Spleen (tissue), 11 donors: ENCODE measurements at regions not wholly inside any gene's neighbourhood (a gene's known extent, or its start where the extent isn't known, plus 50 kb on each side); places are given as distances from the start of the nearest gene placed in this dataset.

Source experiments
- DNase-seq: peaks from one replicate; pipeline ENCODE4 v3.0.0-alpha.2; 2020
- H3K27ac ChIP-seq, 8 donors: fragments of 200-600 bp; sonication (generic) in 7 of 8; 1 replicate in 4 of 8; 2 replicates in 4 of 8; pipeline versions ENCODE4 v1.5.0 to v1.8.0; 2016 to 2021; ENCODE audit warnings: inconsistent platforms in 4 of 8, mild to moderate bottlenecking in 4 of 8, moderate library complexity in 1 of 8
- H3K27me3 ChIP-seq, 7 donors: fragments of 200-600 bp; sonication (generic) in 6 of 7; replicated peaks in 1 of 7; 1 replicate in 4 of 7; 2 replicates in 3 of 7; pipeline versions ENCODE4 v1.5.0 to v1.8.0; 2016 to 2021; ENCODE audit warnings: inconsistent platforms in 3 of 7, mild to moderate bottlenecking in 1 of 7
- H3K36me3 ChIP-seq, 6 donors: fragments of 200-600 bp; sonication (generic) in 5 of 6; 1 replicate in 4 of 6; 2 replicates in 2 of 6; pipeline versions ENCODE4 v1.5.0 to v1.8.0; 2016 to 2021; ENCODE audit warnings: inconsistent platforms in 2 of 6
- H3K4me1 ChIP-seq, 6 donors: fragments of 200-600 bp; sonication (generic) in 5 of 6; 1 replicate in 3 of 6; 2 replicates in 3 of 6; pipeline versions ENCODE4 v1.5.0 to v1.8.0; 2016 to 2021; ENCODE audit warnings: inconsistent platforms in 3 of 6
- H3K4me3 ChIP-seq, 8 donors: fragments of 200-600 bp; sonication (generic) in 7 of 8; 1 replicate in 4 of 8; 2 replicates in 4 of 8; pipeline versions ENCODE4 v1.5.0 to v1.8.0; 2016 to 2021; ENCODE audit warnings: inconsistent platforms in 4 of 8, mild to moderate bottlenecking in 4 of 8, moderate library complexity in 2 of 8
- H3K9me3 ChIP-seq, 8 donors: fragments of 200-600 bp; sonication (generic) in 7 of 8; 1 replicate in 4 of 8; 2 replicates in 4 of 8; pipeline versions ENCODE4 v1.5.0 to v1.8.0; 2016 to 2021; ENCODE audit warnings: inconsistent platforms in 4 of 8
- POLR2A ChIP-seq, 3 donors: fragments of 450-650 bp; IDR thresholded peaks; one replicate each; pipeline ENCODE4 v1.5.1; 2017; ENCODE audit warnings: antibody characterized with exemption in 3 of 3, mild to moderate bottlenecking in 1 of 3
- POLR2AphosphoS5 ChIP-seq, 3 donors: sonication (generic); formaldehyde crosslinking; IDR thresholded peaks; one replicate each; pipeline ENCODE4 v1.5.1; 2017; ENCODE audit warnings: antibody characterized with exemption in 3 of 3
- WGBS, 5 donors: extraction: QIAGEN DNeasy Blood & Tissue Kit in 3 of 5; methylation state at CpG; one replicate each; pipeline versions ENCODE4 v1.1.5 to v1.1.7; 2013 to 2018; 5-methylcytosine and 5-hydroxymethylcytosine counted together
- intact Hi-C: fragments of 100-400 bp; cut with DNase I; formaldehyde crosslinking; loops from one replicate; pipeline ENCODE4 v1.15.0; 2023; ENCODE audit warnings: low total_unique reads
- TF ChIP-seq, protein P1 (sequence below), 11 experiments: fragments of 200-600 bp in 7 of 11; fragments of 450-650 bp in 4 of 11; sonication (generic) in 4 of 11; IDR thresholded peaks in 8 of 11; conservative IDR thresholded peaks in 3 of 11; 1 replicate in 7 of 11; 2 replicates in 4 of 11; pipeline versions ENCODE4 v1.4.0 to v1.8.0; 2016 to 2021; ENCODE audit warnings: antibody characterized with exemption in 11 of 11, inconsistent platforms in 4 of 11, mild to moderate bottlenecking in 1 of 11
- donor health status: healthy with polysubstance abuse.
- donor health status: DM: no; HTN: no; CAD: no; lungs with moderate emphysema.
- donor health status: DM: no; HTN: no; CAD: no.
- donor health status: Bipolar disorder and iron deficiency.
- donor health status: healthy.
- donor health status: DM: no; HTN: no; CAD: no.
- donor health status: DM: yes; HTN: yes; CAD: no.

DNA sequence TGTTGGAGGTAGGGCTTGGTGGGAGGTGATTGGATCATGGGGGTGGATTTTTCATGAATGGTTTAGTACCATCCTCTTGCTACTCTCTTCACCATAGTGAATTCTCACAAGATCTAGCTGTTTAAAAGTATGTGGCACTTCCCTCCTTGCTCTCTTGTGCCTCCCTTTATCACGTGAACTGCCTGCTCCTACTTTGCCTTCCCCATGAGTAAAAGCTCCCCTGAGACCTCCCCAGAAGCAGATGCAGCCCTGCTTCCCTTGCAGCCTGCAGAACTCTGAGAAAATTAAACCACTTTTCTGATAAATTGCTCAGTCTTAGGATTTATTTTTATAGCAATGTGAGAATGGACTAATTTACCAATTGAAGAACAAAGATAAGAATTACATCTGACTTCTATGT, 223.1 kb downstream of the RNF144A start:
- H3K4me3 ChIP-seq = no peak overlapping the region
- DNase-seq = no peak
- TF ChIP-seq POLR2AphosphoS5 (IDR thresholded peaks at IDR 0.05) (no peak), POLR2A (IDR thresholded peaks at IDR 0.05) (no peak)
- TF ChIP-seq, protein P1, sequence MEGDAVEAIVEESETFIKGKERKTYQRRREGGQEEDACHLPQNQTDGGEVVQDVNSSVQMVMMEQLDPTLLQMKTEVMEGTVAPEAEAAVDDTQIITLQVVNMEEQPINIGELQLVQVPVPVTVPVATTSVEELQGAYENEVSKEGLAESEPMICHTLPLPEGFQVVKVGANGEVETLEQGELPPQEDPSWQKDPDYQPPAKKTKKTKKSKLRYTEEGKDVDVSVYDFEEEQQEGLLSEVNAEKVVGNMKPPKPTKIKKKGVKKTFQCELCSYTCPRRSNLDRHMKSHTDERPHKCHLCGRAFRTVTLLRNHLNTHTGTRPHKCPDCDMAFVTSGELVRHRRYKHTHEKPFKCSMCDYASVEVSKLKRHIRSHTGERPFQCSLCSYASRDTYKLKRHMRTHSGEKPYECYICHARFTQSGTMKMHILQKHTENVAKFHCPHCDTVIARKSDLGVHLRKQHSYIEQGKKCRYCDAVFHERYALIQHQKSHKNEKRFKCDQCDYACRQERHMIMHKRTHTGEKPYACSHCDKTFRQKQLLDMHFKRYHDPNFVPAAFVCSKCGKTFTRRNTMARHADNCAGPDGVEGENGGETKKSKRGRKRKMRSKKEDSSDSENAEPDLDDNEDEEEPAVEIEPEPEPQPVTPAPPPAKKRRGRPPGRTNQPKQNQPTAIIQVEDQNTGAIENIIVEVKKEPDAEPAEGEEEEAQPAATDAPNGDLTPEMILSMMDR (IDR thresholded peaks at IDR 0.05 in 8 of 11, conservative IDR thresholded peaks at IDR 0.05 in 3 of 11) = no peak
- H3K36me3 ChIP-seq = peaks cover 0 to 4% (median 0%) of the 10 kb centered on the region in 6 donors
- WGBS, 5 donors = 36 to 62% (median 55%) methylated on average over 1 of the region's 1 CpG
- H3K9me3 ChIP-seq = peaks cover 0 to 25% (median 3%) of the 10 kb centered on the region in 8 donors
- intact Hi-C loops = no loop called here
- no peaks in the 10 kb centered on the region for H3K4me1 ChIP-seq
- H3K27ac ChIP-seq = no peak overlapping the region
- H3K27me3 ChIP-seq = no peaks in the 10 kb centered on the region

- TF ChIP-seq, protein P1 (IDR thresholded peaks at IDR 0.05 in 8 of 11, conservative IDR thresholded peaks at IDR 0.05 in 3 of 11) = no peak
- TF ChIP-seq POLR2AphosphoS5 (IDR thresholded peaks at IDR 0.05) = no peak
- no peak for TF ChIP-seq POLR2A (IDR thresholded peaks at IDR 0.05)
- Histone ChIP-seq H3K4me3 (no peak overlapping the region), H3K4me1 (no peaks in the 10 kb centered on the region), H3K27ac (no peak overlapping the region), H3K36me3 (no peaks in the 10 kb centered on the region), H3K9me3 (peaks cover 0 to 25% (median 3%) of the 10 kb centered on the region in 8 donors), H3K27me3 (no peaks in the 10 kb centered on the region)
- intact Hi-C loops = no loop called here
- DNase-seq = no peak
Measured at GRCh38 chr2:7145707-7146106, 228.5 kb downstream of the RNF144A start.

GRCh38 chr2:7146151-7146550, 228.9 kb downstream of the RNF144A start:
- Histone ChIP-seq H3K27me3 (no peaks in the 10 kb centered on the region), H3K4me3 (no peak overlapping the region), H3K4me1 (no peaks in the 10 kb centered on the region), H3K27ac (no peak overlapping the region), H3K9me3 (peaks cover 0 to 25% (median 3%) of the 10 kb centered on the region in 8 donors), H3K36me3 (no peaks in the 10 kb centered on the region)
- no peak for DNase-seq
- no peak for TF ChIP-seq POLR2AphosphoS5 (IDR thresholded peaks at IDR 0.05)
- TF ChIP-seq POLR2A (IDR thresholded peaks at IDR 0.05) = no peak
- TF ChIP-seq, protein P1 (IDR thresholded peaks at IDR 0.05 in 8 of 11, conservative IDR thresholded peaks at IDR 0.05 in 3 of 11) = no peak
- intact Hi-C loops = no loop called here

GRCh38 chr2:7154656-7155055, 237.4 kb downstream of the RNF144A start:
- TF ChIP-seq POLR2A (IDR thresholded peaks at IDR 0.05) = no peak
- TF ChIP-seq POLR2AphosphoS5 (IDR thresholded peaks at IDR 0.05) = no peak
- TF ChIP-seq, protein P1 (IDR thresholded peaks at IDR 0.05 in 8 of 11, conservative IDR thresholded peaks at IDR 0.05 in 3 of 11) = no peak
- Histone ChIP-seq H3K27ac (no peak overlapping the region), H3K4me1 (no peaks in the 10 kb centered on the region), H3K36me3 (no peaks in the 10 kb centered on the region), H3K27me3 (no peaks in the 10 kb centered on the region), H3K9me3 (peaks cover 0 to 30% (median 28%) of the 10 kb centered on the region in 8 donors), H3K4me3 (no peak overlapping the region)
- intact Hi-C loops = no loop called here
- 72 to 91% (median 73%) methylated on average over 1 of the region's 1 CpG for WGBS, 5 donors
- DNase-seq = no peak
